SU-DHL-6 (cell line): ENCODE measurements at regions not wholly inside any gene's neighbourhood (a gene's known extent, or its start where the extent isn't known, plus 50 kb on each side); places are given as distances from the start of the nearest gene placed in this dataset.

Source experiments
- H2AFZ ChIP-seq: fragments of 200-600 bp; sonication (generic); 2 replicates; pipeline ENCODE4 v1.6.1; 2014; ENCODE audit warnings: low read depth, mild to moderate bottlenecking, moderate library complexity, mixed read lengths, antibody characterized with exemption, low read length; ENCODE audit not compliant: severe bottlenecking
- H3F3A ChIP-seq: fragments of 200-600 bp; shearing (Covaris generic); 2 replicates; pipeline ENCODE4 v1.6.0; 2016; ENCODE audit warnings: antibody characterized with exemption, mild to moderate bottlenecking; ENCODE audit not compliant: insufficient read depth
- H3K27ac ChIP-seq: fragments of 200-600 bp; sonication (generic); 2 replicates; pipeline ENCODE4 v1.5.1; 2016; ENCODE audit warnings: low read depth, mild to moderate bottlenecking, low read length, moderate library complexity, mixed read lengths
- H3K27me3 ChIP-seq: fragments of 200-600 bp; sonication (generic), shearing (Covaris generic); 2 replicates; pipeline ENCODE4 v1.6.0; 2014; ENCODE audit warnings: mild to moderate bottlenecking, low read length
- H3K36me3 ChIP-seq: fragments of 200-600 bp; sonication (generic); 2 replicates; pipeline ENCODE4 v1.6.1; 2014; ENCODE audit warnings: mild to moderate bottlenecking, low read length, mixed read lengths
- H3K4me2 ChIP-seq: fragments of 300-600, 200-600 bp; shearing (Covaris generic), sonication (generic); 2 replicates; pipeline ENCODE4 v1.6.0; 2014; ENCODE audit warnings: low read length, low read depth, mild to moderate bottlenecking; ENCODE audit not compliant: poor library complexity, severe bottlenecking
- H3K4me3 ChIP-seq: fragments of 200-600 bp; sonication (generic); 2 replicates; pipeline ENCODE4 v1.5.1; 2014; ENCODE audit warnings: antibody characterized with exemption, low read length, mild to moderate bottlenecking, mixed read lengths; ENCODE audit not compliant: insufficient read depth, poor library complexity, severe bottlenecking
- H3K79me2 ChIP-seq: fragments of 200-600 bp; sonication (generic); 2 replicates; pipeline ENCODE4 v1.6.1; 2014; ENCODE audit warnings: mild to moderate bottlenecking, low read length, moderate library complexity; ENCODE audit not compliant: insufficient read depth
- H3K9ac ChIP-seq: fragments of 200-600 bp; sonication (generic); 2 replicates; pipeline ENCODE4 v1.7.0; 2014; ENCODE audit warnings: mild to moderate bottlenecking, low read length
- H3K9me2 ChIP-seq: fragments of 200-600 bp; sonication (generic); replicated peaks from 2 replicates; pipeline ENCODE4 v1.6.1; 2014; ENCODE audit warnings: low read length; ENCODE audit not compliant: insufficient read depth
- H3K9me3 ChIP-seq: fragments of 200-600 bp; sonication (generic); 2 replicates; pipeline ENCODE4 v1.6.1; 2014; ENCODE audit warnings: low read length, mixed read lengths; ENCODE audit not compliant: insufficient read depth
- H4K20me1 ChIP-seq: fragments of 200-600 bp; sonication (generic); 2 replicates; pipeline ENCODE4 v1.6.1; 2014; ENCODE audit warnings: low read depth, mild to moderate bottlenecking, antibody characterized with exemption, low read length, moderate library complexity, mixed read lengths
- EZH2phosphoT487 ChIP-seq: fragments of 200-600 bp; sonication (generic), shearing (Covaris generic); conservative IDR thresholded peaks from 2 replicates; pipeline ENCODE4 v1.6.1; 2018; ENCODE audit warnings: mild to moderate bottlenecking, antibody characterized with exemption, low read length, moderate library complexity, mixed read lengths
- TF ChIP-seq, protein P1 (sequence below): fragments of 200-600 bp; sonication (generic); IDR thresholded peaks from one replicate; pipeline ENCODE4 v1.5.1; 2017; ENCODE audit warnings: antibody characterized with exemption, mild to moderate bottlenecking, low read length, moderate library complexity; ENCODE audit not compliant: insufficient read depth, poor library complexity, severe bottlenecking

DNA sequence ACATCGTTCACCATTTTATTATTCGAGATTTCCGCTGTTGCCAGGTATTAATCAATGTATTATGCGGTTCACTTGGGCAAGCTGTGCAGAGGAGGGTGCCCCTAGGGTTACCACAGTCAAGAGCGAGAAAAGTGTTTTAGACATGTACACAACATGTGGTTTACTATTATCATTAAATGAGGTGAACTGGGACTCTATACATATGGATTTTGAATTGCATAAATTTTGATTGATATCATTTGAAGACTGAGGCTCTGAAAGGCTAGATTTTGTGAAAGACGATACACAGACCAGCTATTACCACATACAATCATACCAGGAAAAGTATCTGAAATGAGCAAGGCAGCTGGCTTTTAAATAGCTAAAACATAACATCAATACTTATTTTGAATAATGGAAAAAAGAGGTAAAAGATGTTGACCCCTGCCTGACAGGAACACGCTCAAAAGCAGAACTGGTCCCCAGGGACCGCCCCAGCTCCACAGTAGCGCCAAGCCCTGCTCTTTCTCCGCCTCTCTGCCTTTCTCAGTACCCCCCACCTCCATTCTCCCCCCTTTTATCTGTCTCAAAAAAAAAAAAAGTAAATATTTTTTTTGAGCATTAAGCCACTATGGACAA is 413.4 kb upstream of the MKI67 start:
- no peaks in the 10 kb centered on the region for H3K9me2 ChIP-seq
- no peaks in the 10 kb centered on the region for H4K20me1 ChIP-seq
- H3K9me3 ChIP-seq = no peaks in the 10 kb centered on the region
- no peak overlapping the region for H3K27ac ChIP-seq
- no peaks in the 10 kb centered on the region for H3K27me3 ChIP-seq
- H2AFZ ChIP-seq = no peak overlapping the region
- no peaks in the 10 kb centered on the region for H3F3A ChIP-seq
- H3K36me3 ChIP-seq = no peaks in the 10 kb centered on the region
- H3K9ac ChIP-seq = no peak overlapping the region
- no peak overlapping the region for H3K4me2 ChIP-seq
- H3K4me3 ChIP-seq = no peak overlapping the region
- H3K79me2 ChIP-seq = no peaks in the 10 kb centered on the region
- TF ChIP-seq EZH2phosphoT487 = no peak
- TF ChIP-seq, protein P1, sequence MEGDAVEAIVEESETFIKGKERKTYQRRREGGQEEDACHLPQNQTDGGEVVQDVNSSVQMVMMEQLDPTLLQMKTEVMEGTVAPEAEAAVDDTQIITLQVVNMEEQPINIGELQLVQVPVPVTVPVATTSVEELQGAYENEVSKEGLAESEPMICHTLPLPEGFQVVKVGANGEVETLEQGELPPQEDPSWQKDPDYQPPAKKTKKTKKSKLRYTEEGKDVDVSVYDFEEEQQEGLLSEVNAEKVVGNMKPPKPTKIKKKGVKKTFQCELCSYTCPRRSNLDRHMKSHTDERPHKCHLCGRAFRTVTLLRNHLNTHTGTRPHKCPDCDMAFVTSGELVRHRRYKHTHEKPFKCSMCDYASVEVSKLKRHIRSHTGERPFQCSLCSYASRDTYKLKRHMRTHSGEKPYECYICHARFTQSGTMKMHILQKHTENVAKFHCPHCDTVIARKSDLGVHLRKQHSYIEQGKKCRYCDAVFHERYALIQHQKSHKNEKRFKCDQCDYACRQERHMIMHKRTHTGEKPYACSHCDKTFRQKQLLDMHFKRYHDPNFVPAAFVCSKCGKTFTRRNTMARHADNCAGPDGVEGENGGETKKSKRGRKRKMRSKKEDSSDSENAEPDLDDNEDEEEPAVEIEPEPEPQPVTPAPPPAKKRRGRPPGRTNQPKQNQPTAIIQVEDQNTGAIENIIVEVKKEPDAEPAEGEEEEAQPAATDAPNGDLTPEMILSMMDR = no peak

DNA sequence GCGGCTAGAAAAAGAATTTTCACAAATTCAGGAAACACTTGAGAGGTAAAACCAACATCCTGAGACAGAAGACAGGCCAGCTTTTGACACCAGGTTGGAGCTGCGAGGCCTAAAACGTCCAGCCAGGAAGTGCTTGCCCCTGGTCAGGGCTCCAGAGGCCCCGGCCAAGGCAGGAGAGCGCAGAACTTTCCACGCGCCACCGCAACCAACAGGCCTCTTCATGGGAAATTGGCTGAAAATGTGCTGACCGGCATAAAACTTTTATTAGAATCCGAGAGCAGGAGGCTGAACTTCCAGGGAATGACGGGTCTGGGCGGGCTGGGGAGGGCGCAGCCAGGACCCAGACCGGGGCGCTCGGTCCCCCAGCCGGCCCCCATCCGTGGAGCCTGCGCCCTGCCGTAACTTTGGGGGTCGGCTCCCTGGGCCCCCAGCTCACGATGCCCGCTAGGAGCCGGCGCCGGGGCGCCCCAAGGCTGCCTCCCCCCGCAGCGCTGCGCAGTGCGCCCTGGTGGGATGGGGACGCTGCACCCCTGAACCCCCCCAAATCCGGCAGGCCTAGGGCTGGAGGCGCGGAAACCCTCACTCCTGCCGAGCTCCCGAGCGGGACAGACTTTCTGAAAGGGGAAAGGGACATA is 414.0 kb upstream of the MKI67 start:
- H3K27ac ChIP-seq = no peak overlapping the region
- H3K79me2 ChIP-seq = no peaks in the 10 kb centered on the region
- H3K9me3 ChIP-seq = no peaks in the 10 kb centered on the region
- no peaks in the 10 kb centered on the region for H3K27me3 ChIP-seq
- TF ChIP-seq, protein P1 = no peak
- no peak for TF ChIP-seq EZH2phosphoT487
- H3F3A ChIP-seq = no peaks in the 10 kb centered on the region
- no peak overlapping the region for H2AFZ ChIP-seq
- no peak overlapping the region for H3K9ac ChIP-seq
- H4K20me1 ChIP-seq = no peaks in the 10 kb centered on the region
- no peaks in the 10 kb centered on the region for H3K36me3 ChIP-seq
- H3K9me2 ChIP-seq = no peaks in the 10 kb centered on the region
- no peak overlapping the region for H3K4me2 ChIP-seq
- no peak overlapping the region for H3K4me3 ChIP-seq

DNA sequence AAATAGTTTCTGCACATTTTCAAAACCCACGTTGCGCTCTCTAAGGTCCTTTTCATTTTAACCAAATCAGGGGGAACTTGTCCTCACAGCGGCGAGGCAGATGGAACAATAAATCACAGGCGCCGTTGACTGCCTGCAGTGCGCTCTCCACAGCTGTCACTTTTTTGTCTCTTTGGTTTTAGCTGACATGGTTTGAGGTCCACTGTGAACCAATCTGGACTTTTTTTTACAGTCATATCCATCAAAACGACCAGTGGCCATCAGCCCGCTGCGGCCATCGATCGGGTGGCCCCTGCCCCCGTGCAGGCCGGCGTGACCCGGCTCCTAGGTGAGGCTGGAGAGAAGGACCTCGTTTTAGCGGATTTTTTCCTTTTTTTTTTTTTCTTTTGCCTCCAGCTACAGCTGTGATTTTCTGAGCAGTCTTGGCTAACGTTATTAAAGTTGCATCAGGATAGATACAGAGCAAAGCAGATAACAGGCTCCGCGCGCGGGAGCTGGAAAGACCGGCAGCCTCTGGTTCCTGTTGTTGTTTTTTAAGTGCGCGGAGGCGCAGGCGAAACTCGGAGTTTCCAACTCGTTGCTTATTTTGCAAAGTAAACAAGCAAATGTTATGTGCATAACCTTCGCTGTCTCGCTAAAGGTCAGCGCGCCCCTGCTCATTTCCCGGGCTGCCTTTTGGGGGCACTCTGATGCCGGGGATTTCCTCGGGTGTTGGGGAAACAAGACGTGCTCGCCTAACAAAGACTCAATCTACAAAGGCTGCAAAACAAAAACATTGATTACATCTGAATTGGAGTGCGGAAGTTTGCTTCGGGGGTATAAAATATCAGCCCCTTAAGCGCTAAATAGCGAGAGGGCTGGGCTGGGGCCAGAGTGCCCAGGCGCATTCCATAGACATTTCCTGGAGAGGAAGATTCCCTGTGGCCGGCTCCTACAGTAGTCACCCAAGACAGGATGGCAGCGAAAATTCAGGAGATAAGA is 414.8 kb upstream of the MKI67 start:
- no peaks in the 10 kb centered on the region for H3K9me2 ChIP-seq
- H4K20me1 ChIP-seq = no peaks in the 10 kb centered on the region
- H3K9ac ChIP-seq = no peak overlapping the region
- H3K4me3 ChIP-seq = no peak overlapping the region
- no peaks in the 10 kb centered on the region for H3K27me3 ChIP-seq
- H3K36me3 ChIP-seq = no peaks in the 10 kb centered on the region
- H3F3A ChIP-seq = no peaks in the 10 kb centered on the region
- no peak for TF ChIP-seq EZH2phosphoT487
- TF ChIP-seq, protein P1 = no peak
- no peak overlapping the region for H3K27ac ChIP-seq
- H2AFZ ChIP-seq = no peak overlapping the region
- no peaks in the 10 kb centered on the region for H3K79me2 ChIP-seq
- no peak overlapping the region for H3K4me2 ChIP-seq
- no peaks in the 10 kb centered on the region for H3K9me3 ChIP-seq
